NCI-H2227 (cell line): ENCODE measurements at regions not wholly inside any gene's neighbourhood (a gene's known extent, or its start where the extent isn't known, plus 50 kb on each side); places are given as distances from the start of the nearest gene placed in this dataset.

ENCODE experiments used
- DNase-seq: peaks from one replicate; lab custom pipeline; 2025; ENCODE audit not compliant: unreplicated experiment; lab: John Stamatoyannopoulos, UW

DNA sequence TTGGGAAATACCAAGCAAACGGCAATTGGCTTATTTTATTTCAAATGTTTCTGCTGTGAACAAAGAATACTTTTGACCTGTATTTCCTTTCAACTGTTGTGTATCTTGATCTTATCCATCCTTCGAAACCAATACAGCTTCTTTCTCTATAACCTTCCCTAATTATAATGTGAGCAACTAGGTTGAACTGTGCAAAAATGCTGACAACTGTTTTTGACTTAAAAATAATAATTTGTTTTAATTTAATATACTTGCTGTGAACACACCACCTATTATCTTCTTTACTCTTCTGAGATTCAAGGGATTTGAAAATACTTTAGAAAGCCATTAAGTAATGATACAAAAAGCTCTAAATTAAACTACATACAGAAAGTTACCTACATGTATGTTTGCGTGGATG, 682.5 kb upstream of the CCDC179 start:
- no peak for DNase-seq

- no peak for DNase-seq
These were observed 683.5 kb upstream of the CCDC179 start for GRCh38 chr11:23543651-23544222.

GRCh38 chr11:23551706-23552105, 691.4 kb upstream of the CCDC179 start:
- no peak for DNase-seq

DNA sequence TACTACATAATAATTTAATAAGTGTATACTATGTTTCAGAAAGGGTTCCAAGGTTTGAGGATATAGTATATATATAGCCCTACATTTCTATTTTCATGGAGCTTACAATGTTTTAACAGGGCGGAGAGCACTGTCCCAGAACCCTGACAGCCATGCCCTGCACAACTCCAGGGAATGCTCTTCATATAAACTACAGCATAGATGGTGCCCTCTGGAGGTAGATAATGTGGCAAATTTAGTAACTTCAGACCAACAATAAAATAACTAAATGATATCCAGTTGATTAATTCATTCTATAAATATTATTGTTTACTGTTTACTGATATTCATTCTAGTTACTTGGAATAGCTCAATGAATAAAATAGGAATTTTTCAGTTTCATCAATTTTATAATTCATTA, 693.7 kb upstream of the CCDC179 start:
- DNase-seq: no peak

DNA sequence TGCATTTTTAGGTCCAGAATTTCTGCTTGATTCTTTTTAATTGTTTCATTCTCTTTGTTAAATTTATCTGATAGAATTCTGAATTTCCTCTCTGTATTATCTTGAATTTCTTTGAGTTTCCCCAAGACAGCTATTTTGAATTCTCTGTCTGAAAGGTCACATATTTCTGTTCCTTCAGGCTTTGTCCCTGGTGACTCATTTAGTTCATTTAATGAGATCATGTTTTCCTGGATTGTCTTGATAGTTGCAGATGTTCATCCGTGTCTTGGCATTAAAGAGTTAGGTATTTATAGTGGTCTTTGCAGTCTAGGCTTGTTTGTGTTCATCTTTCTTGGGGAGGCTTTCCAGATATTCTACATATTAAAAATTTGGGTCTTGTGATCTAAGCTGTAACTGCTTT, 694.8 kb upstream of the CCDC179 start:
- DNase-seq: no peak

- no peak for DNase-seq
These were observed 696.0 kb upstream of the CCDC179 start for GRCh38 chr11:23556163-23556750.

DNA sequence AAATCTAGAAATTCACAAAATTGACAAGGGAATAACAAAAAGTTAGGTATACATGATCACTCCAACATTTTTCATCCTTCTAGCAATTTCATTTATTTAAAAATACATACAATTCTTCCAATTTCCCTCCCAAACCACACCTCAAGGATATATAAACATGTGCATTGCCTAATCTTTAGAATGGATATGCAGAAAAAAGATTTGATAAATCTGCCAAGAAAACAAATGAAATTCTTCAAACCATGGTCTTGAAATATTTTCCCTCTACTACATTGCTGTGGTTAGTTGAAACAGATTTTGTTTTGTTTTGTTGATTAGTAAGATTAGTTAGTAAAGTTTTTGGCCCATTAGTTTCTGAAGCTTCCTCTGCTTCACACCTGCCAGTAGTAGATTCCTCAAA, 703.3 kb upstream of the CCDC179 start:
- DNase-seq: no peak

GRCh38 chr11:23564370-23564769, 704.1 kb upstream of the CCDC179 start:
- DNase-seq: peak; percentile 79

DNA sequence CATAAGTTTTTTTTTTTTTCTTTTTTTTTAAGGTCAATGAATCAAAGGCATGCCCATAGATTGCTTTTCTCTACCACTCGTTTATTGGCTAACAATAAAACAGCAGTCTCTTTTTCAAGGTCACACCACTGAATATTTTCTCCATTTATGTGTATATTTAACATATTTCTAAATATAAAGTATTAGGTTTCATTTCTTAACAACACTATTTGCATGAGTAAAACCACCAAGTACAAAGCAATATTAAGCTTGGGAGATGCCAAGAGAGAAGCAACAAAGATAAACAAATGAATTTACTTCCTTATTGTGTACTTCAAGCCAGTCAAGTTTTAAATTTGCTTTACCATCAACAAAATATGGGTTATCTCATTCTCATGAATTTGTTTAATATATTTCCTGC, 708.9 kb upstream of the CCDC179 start:
- DNase-seq: no peak

GRCh38 chr11:23569547-23569946, 709.3 kb upstream of the CCDC179 start:
- no peak for DNase-seq

DNA sequence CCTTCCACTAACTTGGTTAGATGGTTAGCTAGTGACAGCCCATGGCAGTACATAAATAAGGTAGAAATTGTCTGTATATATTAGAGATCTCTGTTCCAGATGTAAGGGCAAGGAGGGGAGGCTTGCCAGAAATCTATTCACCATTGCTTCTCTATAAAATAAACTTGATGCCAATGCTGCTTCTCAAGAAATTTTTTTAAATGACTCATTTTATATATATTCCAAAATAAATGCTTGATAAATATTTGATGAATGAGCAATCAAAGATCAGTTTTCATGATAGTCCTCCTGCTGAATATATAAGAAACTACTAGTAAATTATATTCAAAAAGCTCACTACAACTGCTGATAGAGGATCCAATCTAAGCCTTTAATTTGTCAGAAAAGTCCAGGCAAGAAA, 710.6 kb upstream of the CCDC179 start:
- DNase-seq: no peak

GRCh38 chr11:23573429-23573828, 713.2 kb upstream of the CCDC179 start:
- no peak for DNase-seq

DNA sequence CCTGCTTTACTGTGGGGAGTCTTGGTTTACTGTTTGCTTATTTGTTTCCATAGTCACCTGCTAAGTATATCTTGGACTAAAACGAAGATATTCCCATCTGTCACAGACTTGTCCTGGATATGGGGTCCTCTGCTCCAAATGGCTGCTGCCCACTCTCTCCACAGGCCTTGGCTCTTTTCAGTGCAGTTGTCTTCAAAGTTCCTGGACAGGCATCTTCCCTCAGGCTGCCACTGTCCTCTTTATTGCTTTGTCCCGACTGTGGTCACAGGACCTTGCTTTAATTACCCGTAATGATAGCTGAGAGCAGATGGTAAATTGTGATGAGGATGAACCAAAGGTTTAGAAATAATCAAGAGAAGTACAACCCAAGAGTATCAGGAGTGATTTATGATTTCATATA, 713.9 kb upstream of the CCDC179 start:
- DNase-seq: no peak

DNA sequence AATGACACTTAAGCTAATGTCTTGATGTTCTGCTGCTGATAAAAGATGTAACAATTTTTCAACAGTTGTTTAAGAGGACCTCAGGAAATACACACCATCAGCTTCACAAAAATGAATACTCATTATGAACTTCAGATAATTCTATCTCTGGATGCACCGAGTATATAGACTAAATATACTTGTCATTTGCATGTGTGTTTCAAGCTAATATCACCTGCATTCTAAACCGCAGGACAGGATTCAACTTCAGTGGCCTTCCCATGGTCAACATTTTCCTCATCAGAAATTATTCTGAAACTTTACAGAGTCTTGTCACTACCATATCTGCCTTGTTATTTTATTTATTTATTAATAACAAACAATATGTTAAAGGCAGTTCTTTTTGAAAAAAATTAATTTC, 717.0 kb upstream of the CCDC179 start:
- no peak for DNase-seq

- no peak for DNase-seq
These were observed 725.3 kb upstream of the CCDC179 start for GRCh38 chr11:23585416-23586104.

GRCh38 chr11:23586173-23586572, 725.9 kb upstream of the CCDC179 start:
- no peak for DNase-seq

GRCh38 chr11:23590596-23591308, 730.5 kb upstream of the CCDC179 start:
- DNase-seq: no peak

DNA sequence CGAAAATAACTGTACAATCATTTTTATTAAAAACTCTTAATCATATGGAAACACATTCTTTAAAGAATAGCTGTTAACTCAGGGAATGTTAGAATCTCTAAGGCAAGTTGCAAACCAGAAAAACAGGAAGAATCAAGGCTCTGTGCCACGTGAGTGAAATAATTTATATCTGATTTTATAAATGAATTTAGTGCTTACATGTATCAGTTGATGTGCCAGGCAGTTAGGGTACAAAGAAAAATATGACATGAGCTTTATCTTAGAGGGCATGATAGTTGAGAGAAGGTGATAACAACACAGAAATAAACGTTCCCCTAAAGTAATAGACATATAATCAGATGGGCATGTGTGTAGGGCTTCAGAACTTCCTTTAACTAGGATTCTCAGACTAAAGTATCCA, 734.5 kb upstream of the CCDC179 start:
- DNase-seq: no peak

- DNase-seq: no peak
These were observed 744.7 kb upstream of the CCDC179 start for GRCh38 chr11:23604966-23605365.

DNA sequence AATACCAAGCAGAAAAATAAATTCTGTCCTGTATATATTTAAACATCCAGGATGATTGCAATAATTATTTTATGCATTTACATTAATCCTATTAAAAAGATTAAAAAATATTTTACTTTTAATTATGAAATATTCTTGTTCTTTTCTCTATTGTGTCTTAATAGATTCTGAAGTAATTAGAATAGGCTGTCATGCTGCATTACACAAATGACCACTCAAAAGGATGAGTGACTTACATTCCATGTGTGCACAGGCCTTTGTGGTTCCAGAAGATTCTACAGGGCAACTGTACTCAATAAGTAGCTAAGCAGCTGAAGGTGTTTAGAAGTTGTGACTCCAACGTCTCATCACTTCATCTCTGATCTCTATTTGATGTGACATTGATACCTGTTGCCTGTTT, 745.9 kb upstream of the CCDC179 start:
- DNase-seq: no peak

DNA sequence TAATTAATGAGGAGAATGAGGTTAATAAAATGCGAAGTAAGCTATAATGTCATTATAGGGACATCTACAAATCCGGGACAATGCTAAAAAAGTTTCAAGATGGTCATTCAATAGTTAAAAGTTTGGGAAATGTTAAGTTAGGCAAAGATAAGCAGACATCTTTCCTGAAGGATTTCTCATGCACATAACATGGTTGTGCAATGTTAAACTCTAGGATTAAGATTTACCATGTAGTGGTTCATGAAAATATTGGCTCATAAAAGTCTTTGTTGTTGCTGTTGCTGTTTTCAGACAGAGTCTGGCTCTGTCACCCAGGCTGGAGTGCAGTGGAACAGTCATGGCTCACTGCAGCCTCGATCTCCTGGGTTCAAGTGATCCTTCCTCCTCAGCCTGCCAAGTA, 751.5 kb upstream of the CCDC179 start:
- DNase-seq: no peak

DNA sequence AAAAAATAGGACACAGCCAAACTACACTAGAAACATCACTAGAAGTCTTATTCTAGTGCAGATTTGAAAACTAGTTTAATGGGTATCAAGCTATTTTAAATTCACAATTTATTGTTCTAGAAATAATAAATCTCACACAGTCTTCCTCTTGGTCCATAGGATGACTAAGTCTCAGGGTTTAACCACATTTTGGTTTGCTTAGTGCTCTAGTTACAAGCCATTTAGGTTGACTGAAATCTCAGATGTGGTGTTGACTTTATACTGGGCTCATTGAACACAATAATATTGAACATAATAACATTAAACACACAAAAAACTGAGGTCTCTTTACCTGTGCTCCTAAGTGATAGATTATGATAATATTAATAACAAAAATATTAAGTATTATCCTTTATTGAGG, 760.3 kb upstream of the CCDC179 start:
- no peak for DNase-seq
